AG09319 (cell line): ENCODE measurements at regions not wholly inside any gene's neighbourhood (a gene's known extent, or its start where the extent isn't known, plus 50 kb on each side); places are given as distances from the start of the nearest gene placed in this dataset.
A peak's percentile ranks its signal among the peaks of the same experiment; 100 is the strongest.

ENCODE experiments used
- DNase-seq: peaks from one replicate; pipeline ENCODE4 v3.0.0-alpha.2; 2010; ENCODE audit warnings: low read depth; ENCODE audit errors: extremely low read depth
- TF ChIP-seq, protein P1 (sequence below): IDR thresholded peaks from 2 replicates; pipeline ENCODE4 v1.5.1; 2011; ENCODE audit warnings: low read depth, mild to moderate bottlenecking, inconsistent platforms, low read length, moderate library complexity

DNA sequence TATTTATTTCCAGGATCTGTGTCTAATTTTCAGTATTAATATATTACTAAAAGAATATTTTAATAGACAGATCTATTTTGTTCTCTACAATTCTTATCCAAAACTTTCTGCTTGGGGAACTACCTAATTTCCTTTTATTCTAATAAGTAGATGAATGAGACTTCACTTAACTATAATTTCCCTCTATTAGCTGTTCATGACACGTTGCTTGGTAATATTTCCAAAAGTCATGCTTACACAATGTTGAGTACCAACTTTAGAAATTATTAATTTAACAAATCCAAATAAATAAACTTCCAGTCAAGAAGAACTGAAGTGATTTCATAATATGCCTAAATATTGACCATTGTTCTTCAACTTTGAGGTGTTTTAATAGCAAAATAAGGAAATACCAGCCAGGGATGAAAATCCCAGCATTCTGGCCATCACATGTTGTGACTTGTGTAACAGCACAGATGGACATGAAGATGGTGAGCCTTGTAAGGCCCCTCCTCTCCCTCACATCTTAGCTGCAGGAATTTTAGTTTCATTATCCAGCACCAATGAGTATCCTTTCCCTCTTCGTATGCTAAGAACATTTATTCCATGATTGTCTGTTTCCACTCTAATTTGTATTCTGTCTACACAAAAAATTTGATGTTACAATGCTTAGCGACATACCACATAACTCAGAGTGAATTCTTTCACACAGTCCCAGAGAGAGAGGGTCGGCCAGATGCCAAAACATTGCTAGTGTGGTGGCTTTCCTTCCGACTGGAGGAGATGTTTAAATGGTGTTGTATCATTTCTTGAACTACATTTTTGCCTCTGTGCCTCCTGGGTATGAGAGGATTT, 137.5 kb downstream of the FOXA2 start:
- TF ChIP-seq, protein P1, sequence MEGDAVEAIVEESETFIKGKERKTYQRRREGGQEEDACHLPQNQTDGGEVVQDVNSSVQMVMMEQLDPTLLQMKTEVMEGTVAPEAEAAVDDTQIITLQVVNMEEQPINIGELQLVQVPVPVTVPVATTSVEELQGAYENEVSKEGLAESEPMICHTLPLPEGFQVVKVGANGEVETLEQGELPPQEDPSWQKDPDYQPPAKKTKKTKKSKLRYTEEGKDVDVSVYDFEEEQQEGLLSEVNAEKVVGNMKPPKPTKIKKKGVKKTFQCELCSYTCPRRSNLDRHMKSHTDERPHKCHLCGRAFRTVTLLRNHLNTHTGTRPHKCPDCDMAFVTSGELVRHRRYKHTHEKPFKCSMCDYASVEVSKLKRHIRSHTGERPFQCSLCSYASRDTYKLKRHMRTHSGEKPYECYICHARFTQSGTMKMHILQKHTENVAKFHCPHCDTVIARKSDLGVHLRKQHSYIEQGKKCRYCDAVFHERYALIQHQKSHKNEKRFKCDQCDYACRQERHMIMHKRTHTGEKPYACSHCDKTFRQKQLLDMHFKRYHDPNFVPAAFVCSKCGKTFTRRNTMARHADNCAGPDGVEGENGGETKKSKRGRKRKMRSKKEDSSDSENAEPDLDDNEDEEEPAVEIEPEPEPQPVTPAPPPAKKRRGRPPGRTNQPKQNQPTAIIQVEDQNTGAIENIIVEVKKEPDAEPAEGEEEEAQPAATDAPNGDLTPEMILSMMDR: no peak

DNA sequence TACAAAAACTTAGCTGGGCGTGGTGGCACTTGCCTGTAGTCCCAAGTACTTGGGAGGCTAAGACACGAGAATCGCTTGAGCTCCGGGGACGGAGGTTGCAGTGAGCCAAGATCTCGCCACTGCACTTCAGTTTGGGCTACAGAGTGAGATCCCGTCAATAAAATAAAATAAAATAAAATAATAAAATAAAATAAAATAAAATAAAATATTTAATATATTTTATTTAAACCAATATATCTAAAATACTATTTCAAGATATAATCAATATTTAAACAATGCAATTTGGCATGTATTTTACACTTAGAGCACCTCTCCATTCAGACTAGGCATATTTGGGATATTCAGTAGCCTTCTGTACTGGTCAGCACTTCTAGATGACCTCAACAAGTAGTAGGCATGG, 142.1 kb downstream of the FOXA2 start:
- DNase-seq: no peak

More for the DNA sequence above, 137.5 kb downstream of the FOXA2 start:
- no peak for DNase-seq

DNA sequence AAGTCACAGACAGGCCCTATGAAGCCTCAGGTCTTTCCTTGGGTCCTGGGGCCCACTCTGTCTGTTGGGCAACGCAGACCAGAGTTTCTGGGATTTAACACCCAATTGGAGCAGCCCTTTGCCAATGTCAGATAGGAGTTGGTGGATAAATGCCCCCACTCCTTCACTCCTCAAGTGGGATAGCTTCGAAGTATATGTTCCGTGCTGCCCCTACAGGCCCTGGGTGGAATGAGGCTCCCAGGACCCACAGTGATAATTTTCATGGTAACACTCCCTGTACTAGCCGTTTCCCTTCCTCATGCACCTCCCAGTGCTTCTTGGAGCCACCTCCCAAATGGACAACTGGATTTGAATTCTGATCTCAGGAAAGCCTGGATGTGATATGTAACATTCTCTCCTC, 145.4 kb downstream of the FOXA2 start:
- TF ChIP-seq, protein P1: peak; percentile 12
- no peak for DNase-seq

More for the DNA sequence above, 142.1 kb downstream of the FOXA2 start:
- TF ChIP-seq, protein P1: no peak

DNA sequence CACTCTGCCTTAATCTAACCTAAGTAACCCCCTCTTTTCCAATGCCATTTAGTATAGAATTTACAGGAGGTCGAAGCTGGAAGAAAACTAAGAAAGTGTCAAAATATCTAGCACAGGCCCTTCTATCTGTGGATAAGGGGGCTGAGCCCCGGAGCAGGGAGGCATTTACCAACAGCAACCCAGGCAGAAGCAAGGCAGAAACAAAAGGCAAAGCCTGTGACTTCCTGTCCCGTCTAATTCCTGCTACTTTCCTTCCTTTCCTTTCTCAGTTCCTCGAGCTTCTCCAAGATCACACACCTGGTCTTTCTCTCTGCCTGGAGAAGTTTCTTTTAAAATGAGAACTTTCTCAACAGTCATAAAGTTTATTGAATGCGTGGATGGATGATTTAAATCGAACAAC, 146.0 kb downstream of the FOXA2 start:
- TF ChIP-seq, protein P1: no peak
- DNase-seq: no peak

DNA sequence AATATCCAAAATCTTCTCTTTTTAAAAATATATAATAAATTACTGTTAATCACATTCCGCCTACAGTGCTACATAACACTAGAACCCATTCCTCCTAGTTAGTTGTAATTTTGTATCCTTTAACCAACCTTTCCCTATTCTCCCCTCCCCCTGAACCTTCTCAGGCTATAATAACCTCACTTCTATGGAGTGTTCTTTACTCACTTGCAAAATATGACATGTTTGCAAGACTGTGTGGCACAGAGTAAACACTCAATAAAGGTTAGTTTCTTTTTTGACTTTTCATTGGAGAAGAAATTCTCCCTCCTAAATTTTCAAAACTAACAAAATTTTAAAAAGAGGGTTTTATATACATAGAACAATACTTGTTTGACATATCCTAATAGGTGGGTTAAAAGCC, 147.0 kb downstream of the FOXA2 start:
- no peak for DNase-seq

DNA sequence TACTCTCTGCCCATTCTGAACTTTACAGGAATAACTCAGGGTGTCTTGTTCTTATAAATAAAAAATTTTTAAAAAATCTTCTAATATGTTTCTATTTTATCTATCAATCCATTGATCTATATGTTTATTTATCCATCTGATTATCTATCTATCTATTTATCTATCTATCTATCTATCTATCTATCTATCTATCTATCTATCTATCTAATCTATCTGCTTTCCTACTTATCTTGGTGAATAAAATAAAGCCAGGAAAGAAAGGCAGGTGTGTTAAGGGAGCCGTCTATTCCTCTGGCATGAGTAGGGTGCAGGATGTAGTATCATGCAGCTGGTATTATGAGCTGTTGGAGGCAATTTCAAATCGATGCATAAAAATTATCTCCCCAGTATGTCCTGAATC, 153.0 kb downstream of the FOXA2 start:
- no peak for DNase-seq
- TF ChIP-seq, protein P1: no peak

More for the DNA sequence above, 147.0 kb downstream of the FOXA2 start:
- TF ChIP-seq, protein P1: no peak

DNA sequence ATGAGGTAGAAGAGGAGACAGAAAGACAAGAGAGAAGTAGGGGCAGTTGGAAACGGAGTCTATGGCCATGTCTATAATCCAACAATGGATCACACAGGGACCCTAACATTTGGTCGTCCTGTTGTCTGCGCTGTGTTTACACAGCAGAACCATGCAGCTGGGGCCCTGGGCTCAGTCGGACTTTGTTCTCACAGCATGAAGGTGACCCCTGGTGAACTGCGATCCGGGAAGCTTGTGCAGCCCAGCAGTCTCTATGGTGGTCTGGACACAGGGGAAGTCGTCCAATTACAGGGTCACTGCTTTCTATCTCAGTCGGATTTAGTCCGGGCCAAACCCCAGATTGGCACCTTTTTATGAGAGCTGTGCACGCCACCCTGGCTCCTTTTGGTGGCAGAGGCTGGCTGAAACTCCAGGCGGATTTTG, 153.6 kb downstream of the FOXA2 start:
- TF ChIP-seq, protein P1: no peak
- DNase-seq: no peak
